HG02870 (cell line): ENCODE measurements at regions not wholly inside any gene's neighbourhood (a gene's known extent, or its start where the extent isn't known, plus 50 kb on each side); places are given as distances from the start of the nearest gene placed in this dataset.
"Not testable (repeated sequence)": the region's sequence is repeated elsewhere in the genome, so short reads cannot be mapped to it uniquely, and the experiment has no call there.

Experiments
- ATAC-seq: cut with Tn5 transposase; IDR thresholded peaks from one replicate; pipeline ENCODE4 v1.9.1; 2021; ENCODE audit warnings: mild to moderate bottlenecking, moderate library complexity; ENCODE audit not compliant: unreplicated experiment

DNA sequence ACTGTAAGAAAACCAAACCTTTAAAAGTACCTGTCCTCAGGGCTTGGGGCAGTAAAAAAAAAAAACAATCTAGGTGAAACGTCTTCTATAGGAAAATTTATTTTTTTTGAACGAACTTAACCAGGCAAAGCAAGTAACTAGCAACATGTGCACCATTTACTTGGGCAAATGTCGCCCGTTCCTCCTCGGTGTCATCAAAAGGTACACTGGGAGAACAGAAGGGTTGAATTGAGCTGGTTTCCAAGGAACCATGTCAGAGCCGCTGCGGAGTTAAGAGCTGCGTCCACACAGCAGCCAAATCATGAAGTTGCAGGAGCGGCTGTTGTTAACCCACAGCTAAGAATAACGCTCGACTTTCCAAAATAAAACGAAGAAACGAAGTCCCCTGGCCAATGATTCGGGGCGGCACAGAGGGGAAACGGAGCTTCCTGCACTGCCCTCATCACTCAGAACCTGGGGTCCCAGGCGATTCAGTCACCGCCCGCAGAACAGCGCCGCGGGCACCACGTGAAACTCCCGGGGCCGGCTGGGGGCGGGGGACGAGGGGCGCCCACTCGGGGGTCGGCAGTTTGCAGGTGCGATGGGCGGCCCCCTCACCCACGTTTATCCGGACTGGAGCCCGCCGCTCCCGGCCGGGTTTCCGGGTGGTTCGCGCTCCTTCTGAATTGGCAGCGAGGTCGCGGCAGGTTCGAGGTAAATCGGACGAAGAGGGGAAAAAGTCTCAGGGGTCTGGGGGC, 53.6 kb upstream of the PLGLB1 start:
- not testable (repeated sequence) for ATAC-seq

DNA sequence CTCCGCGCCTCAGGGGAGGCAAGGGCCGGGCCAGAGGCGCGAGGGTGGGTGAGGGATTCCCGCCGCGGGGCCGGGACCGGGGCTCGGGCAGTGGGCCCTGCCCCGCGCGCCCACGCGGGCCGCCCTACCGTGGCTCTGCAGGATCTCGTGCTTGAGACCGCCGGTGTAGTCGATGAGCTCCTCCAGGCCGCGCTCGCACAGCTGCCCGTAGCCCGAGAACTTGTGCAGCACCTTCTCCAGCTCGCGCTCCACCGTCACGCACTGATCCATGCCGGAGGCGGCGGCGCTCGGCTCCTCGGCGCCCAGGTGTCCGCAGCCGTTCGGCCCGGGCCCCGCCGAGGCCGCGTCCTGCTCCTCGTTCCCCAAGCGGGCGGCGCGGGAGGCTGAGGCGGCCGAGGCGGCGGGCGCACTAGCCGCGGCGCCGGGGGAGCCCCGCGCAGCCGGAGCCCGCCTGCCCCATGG, 54.2 kb upstream of the PLGLB1 start:
- peak; percentile 26 for ATAC-seq

DNA sequence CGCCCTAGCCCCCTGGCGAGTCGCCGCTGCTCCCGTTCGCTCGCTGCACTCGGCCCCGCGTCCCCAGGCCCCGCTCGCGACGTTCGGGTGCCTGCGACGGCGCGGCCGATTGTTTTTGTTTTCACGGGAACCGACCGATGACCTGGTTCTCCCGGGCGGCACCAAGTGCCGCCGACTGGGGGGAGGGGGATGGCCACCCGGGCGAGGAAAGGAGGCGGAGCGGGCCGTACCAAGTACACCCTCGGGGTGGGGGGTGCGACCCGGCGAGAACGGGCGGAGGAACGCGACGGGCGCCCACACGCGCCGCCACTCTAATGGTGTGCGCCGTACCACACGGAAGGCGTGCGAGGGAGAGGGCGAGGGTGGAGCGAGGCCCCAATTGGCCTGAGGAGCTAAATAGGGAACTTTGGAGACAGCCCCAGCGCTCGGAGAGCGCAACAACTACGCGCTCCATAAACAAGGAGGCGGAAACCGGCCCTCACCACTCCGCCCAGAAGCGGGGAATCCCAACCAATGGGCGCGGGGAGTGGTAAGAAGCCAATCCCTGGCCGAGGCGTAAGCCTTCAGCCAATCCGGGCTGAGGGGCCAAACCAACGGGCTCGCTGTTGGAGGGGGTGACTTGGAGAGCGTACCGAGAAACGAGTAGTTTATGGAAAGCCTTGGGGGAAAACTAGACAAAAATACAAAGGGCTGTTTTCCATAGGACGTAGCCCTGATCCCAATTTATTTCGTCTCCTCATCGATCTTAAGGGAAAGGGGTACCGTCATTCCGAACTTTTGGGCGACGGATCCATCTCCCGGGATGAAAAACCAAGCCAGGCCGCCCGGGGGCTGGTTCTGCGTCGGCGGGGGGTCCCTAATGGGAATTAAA, 54.8 kb upstream of the PLGLB1 start:
- ATAC-seq = peak; percentile 90

DNA sequence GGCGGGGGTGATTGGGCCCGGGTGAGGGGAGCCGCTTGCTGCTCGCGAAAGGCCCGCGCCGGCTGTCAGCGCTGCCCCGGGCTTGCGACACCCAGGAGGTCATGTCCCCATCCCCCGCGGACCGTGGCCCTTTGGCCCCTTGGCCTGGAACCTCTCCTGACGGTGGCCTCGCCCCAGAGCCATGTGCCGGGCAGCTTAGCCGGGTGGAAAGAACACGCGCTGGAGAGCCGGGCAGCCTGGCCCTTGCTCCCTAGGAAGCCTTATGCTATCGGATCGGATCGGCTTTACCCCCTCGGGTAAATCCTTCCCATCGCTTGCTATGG, 55.4 kb upstream of the PLGLB1 start:
- ATAC-seq = peak; percentile 2

GRCh38 chr2:87081727-87082126, 60.1 kb upstream of the PLGLB1 start:
- ATAC-seq = not testable (repeated sequence)

- ATAC-seq = not testable (repeated sequence)
These were observed 66.4 kb upstream of the PLGLB1 start for GRCh38 chr2:87088079-87088478.

- ATAC-seq = not testable (repeated sequence)
These were observed 67.8 kb upstream of the PLGLB1 start for GRCh38 chr2:87089401-87089800.

GRCh38 chr2:87093252-87093651, 71.6 kb upstream of the PLGLB1 start:
- ATAC-seq = not testable (repeated sequence)

DNA sequence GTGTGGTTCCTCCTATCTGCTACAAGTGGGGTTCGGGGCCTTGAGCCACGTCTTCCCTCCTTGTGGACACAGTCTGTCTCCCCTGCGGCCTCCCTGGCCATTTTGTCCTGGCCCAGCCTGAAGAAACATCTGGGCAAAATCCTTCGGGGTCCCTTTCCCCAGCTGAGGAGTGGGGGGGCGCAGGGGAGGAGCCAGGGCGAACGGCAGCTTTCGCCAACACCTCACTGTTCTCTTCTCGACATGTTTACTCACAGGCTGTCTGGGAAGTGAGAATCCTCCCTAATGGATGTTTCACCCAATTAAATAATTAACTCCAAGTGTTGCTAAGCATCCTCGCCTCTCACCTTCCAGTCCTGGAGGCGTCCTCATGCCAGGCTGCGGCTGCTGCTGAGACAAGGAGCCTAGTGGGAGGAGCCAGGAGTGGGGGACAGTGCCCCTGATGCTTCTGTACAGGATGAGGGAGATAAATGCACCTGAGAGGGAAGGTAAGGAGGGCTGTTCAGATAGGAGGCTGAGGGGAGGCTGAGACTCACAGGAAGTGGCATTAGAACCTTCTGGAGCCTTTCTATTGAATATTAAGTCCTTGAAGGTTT, 72.4 kb upstream of the PLGLB1 start:
- not testable (repeated sequence) for ATAC-seq

DNA sequence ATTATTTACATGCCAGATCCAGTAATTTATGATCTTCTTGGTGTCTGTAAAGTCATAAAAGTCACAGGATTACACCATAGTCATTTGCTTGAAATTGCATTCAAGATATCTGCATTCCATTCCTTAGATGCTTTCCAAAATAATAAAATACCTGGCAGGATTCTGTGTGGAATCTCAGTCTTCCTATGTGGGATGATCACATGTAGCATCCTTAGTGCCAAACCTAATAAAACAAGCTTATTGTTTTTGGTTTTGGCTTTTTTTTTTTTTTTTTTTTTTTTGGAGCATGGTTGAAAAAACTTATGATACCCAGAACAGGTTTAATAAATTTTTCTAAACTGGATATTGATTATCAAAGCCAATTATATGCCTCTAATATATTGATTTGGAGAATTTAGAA, 74.2 kb upstream of the PLGLB1 start:
- ATAC-seq = not testable (repeated sequence)

DNA sequence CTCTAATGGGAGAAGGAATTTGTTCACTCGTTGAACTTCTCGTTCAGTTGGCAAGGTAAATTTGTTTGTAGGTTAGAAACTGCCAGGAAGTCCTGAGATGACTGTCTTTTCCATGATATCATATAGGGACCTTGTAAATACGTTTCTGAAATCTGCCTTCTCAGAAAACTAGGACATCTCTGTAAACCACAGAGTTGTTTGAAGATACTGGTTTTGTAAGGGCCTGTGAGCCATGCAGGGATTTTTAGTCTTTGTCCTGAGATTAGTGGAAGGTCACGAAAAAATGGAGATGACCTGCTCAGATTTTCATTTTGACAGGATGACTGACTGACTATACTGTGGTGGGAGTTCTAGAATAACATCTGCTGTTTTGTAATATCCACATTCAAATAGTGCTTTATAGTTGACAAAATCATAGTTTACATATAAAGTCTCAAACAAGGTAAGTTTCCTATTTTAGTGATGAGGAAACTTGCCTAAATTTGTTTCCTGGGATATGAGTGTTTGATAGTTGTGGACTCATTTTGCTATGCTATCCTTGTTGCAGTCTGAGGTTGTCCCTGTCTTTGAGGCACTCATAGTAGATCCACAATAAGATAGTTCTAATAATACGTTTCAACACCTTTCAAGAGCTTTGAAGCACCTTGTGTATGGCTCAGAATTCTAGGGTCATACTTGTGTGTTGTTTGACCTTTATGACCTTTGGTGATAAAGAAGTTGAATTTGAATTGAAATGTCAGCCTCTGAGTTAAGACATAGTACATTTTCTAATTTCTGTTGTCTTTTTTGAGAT, 107.3 kb upstream of the PLGLB1 start:
- not testable (repeated sequence) for ATAC-seq

DNA sequence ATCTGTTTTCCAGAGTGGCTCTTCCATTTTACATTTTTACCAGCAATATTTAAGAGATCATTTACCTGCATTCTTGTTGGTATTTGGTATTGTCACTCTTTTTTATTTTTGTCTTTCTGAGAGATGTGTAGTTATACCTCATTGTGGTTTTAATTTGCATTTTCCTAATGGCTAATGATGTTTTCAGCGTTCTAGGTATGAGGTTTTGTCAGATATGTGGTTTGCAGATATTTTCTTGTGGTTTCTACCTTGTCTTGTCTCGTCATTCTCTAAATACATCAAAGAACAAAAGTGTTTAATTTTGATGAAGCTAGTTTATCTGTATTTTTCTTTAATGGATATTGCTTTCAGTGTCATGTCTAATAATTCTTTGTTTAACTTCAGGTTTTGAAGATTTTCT, 110.9 kb upstream of the PLGLB1 start:
- ATAC-seq = not testable (repeated sequence)

GRCh38 chr2:87151835-87152493, 130.3 kb upstream of the PLGLB1 start:
- not testable (repeated sequence) for ATAC-seq

DNA sequence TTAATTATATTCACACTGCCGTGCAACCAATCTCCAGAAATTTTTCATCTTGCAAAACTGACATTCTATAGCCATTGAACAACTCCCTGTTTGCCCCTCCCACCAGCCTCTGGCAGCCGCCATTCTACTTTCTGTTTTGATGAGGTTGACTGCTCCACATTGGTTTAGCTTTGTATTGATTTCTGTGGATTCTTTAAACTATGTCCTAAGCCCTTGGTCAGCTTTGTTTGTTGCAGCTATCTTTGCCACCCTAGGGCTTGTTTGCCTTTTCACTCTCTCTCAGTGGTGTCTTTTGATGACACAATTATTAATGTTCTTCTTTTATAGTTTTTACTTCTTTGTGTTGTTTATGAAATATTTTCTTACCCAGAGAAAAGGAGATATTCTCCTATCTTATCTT, 152.8 kb upstream of the PLGLB1 start:
- not testable (repeated sequence) for ATAC-seq

GRCh38 chr2:87183373-87183772, 161.7 kb upstream of the PLGLB1 start:
- ATAC-seq = not testable (repeated sequence)

- not testable (repeated sequence) for ATAC-seq
These were observed 162.6 kb upstream of the PLGLB1 start for GRCh38 chr2:87184260-87184659.

DNA sequence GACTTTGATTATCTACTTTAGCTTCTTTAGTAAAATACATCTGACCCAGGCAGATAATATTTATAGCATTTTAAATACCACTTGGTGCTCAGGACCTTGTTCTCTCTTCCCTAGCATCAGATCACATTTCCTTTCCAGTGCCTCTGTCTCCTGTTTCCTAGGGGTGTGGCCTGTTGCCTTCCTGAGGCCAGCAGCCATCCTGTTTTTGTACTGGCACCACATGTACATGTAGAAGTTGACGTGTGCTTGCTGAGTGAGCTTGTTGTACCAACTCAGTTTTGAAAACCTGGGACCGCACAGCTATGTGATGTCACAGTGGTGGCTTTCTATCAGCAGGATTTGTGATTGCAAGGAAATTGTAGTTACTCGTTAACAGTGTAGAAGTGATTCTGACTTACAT, 167.6 kb upstream of the PLGLB1 start:
- ATAC-seq = not testable (repeated sequence)

DNA sequence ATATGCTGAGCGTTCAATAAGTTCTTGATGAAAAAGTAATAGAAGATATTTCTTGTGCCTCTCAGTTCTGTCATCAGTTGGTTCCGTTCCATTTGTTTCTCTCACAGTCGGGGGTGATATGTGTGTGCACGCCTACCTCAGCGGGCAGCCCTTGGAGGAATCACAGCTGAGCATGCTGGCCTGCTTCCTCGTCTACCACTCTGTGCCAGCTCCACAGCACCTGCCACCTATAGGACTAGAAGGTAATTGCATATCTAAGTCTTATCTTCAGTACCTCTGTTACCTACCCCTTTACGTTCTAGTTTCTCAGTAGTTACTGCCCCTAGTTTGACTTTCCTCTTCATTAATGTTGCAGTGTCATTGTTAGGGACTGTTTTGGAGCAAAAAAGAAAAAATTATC, 171.7 kb upstream of the PLGLB1 start:
- ATAC-seq = peak; percentile 81

GRCh38 chr2:87194254-87194999, 172.8 kb upstream of the PLGLB1 start:
- ATAC-seq = not testable (repeated sequence)
